Eye (tissue), 1 donor: ENCODE measurements at regions not wholly inside any gene's neighbourhood (a gene's known extent, or its start where the extent isn't known, plus 50 kb on each side); places are given as distances from the start of the nearest gene placed in this dataset.

ENCODE experiments used
- DNase-seq: peaks from one replicate; pipeline ENCODE4 v3.0.0-alpha.2; 2015

DNA sequence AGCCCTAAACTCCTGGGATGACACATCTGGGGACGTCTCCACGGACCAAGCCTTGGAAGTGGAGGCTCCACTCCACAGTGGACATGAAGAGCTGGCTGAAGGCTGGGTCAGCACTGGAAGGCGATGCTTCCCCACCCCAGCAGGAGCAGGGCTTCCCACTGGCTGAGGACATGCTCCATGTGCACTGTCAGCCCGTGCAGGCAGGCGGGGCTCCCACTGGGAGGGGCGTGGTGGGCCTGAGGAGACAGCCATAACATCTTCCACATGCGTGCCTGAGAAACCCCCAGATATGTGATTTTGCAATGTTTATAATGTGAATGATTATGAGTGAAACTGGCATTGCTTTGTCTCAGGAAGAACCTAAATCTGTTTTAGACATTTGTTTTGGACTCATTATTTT is 231.3 kb downstream of the KLF13 start:
- no peak for DNase-seq

DNA sequence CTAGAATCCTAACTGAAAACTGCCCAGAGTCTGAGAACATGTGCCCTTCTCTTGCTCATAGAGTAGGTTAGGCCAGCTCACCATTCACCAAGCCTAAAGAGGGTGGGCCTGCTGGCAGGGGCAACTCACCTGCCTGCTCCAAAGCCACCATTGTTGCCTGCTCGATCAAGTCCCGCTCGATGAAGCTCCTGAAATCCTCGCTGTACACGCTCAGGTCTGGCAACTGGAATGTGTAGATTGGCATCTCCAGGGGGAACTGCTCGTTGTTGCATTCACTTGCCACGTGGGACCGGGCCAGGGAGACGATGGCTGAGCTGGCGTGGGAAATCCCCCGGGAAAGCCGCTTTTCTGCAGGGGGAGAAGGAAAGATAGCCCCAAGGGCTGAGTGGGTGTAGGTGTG is 232.2 kb downstream of the KLF13 start:
- DNase-seq, result no peak

DNA sequence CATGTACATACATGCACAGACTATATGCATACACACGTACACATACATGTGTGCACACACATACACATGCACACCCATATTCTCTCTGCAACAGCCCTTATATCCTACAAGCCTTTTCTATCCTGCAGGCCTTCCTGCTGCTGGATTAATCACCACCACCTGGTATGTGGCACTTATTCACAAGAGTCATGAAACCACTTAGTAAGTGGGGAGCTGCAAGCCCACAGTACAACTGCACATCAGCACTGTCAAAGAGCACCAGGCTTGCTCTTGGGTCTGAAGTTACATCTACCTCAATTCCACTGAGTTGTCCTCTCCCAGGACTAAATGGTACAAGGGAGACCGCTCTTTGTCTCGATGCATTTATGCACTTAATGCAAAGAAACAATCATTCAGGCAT is 233.2 kb downstream of the KLF13 start:
- DNase-seq, result no peak

DNA sequence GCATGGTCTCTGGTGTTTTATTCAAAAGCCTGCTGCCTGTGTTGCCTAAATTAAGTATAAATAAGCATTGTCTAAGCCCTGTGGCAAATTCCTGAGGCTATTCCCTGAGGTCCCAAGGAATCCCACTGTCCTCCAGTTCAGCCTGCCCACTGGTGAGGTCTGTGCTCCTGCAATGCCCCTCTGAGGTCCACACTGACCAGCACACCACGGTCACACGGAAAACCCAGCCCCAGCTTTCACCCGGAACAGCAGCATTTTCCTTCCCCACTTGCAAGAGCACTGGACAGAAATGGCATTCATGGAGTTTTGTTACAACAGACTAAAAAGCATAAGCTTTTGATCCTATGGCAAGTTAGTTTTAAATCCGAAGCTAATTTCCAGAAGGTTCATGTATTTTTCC is 234.0 kb downstream of the KLF13 start:
- no peak for DNase-seq

DNA sequence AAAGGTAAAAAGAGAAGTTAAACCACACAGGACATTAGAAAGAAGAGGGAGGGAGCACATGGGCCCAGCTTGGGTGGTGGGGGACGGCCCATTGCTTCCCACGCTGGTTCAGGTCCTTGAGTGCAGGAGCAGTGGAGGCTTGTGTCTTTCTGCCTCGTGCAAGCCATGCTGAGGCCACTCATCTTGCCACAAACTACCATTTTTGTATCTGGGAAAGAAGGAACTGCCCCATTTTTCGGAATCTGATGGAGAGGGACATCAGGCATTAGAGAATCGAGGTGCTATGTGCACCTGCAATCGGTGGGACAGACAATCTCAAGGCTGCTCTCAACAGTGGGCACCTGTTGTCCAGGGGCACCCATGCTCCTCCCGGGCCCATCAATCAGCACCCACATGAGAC is 234.5 kb downstream of the KLF13 start:
- DNase-seq, result no peak

DNA sequence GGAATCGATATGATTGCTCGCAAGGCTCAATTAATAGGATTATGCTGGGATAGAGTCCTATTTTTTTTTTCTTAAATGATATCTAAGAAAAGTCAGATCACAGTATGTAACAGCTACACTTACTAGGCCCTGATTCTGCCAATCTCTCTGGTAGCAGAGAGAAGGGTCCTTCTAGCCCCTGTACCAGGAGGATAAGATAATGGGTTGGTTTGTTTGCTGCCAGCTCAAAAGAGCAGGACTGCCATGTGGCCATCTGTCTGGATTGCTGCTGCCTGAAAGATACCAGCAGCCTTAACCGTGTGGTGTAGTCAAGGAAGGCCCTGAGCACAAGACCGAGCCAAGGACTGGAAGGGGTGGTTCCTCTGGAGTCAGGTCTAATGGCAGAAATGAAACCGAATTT is 236.4 kb downstream of the KLF13 start:
- no peak for DNase-seq

DNA sequence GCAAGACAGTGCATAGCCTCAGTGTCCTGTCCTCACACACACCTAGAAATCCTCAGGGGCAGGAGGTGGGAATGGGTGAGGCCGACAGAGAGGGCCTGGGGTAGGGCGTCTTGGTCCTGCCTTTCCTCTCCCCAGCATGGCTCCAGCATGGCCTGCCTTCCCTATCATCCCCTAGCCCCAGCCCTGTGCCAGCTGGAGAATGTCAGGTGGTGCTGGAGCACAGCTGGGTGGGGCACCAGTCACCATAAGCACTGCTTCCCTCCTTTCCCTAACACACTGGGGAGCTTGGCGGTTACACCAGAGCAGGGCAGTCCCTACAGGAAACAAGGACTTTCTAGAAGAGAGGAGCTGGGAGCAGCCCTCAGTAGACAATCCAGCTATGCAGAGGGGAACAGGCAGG is 236.8 kb downstream of the KLF13 start:
- DNase-seq, result no peak

DNA sequence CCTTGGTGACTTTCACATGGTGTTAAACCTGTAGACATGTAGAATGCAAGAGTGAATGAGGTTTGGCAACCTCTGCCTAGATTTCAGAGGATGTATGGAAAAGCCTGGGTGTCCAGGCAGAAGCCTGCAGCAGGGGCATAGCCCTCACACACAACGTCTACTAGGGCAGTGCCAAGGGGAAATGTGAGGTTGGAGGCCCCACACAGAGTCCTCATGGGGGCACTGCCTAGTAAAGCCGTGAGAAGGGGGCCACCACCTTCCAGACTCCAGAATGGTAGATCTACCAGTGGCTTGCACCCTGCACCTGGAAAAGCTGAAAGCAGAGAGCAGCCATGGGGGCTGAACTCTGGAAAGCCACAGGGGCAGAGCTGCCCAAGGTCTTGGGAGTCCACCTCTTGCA is 241.2 kb downstream of the KLF13 start:
- DNase-seq, result no peak

DNA sequence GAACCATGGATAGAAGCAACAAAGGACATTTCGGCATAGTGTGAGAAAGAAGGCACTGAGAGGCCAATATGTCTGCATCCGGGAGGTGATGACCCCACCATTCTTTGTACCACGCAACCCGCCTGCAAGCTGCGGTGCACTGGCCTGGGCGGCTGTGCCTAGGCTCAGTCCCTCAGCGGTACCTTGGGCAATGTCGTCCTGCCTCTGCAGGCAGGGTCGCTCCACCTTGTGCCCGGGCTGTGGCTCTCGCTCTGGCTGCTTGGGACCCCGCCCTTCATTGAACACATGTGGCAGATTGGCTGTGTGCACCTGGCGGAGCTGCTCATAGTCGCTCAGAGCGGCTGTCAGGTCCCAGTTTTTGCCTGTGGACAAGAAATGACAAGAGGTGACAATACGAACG is 243.2 kb downstream of the KLF13 start:
- DNase-seq, result no peak

DNA sequence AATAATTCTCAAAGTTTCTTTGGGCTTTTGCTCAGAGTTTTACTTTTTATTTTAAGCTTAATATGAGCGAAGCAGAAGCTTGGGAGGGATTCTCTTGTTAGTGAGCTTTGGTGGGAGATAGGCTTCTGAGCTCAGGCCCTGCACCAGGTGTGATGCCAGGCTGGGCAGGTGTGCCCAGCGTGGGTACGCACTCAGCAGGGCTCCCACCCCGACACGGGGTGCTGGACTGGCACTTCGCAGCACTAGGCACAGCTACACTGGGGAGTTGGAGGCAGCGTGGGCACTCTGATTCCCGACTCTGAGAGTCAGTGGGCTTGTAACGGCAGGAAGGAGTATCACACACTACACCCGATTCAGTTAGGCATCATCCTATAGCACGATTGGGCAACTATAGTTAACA is 244.0 kb downstream of the KLF13 start:
- no peak for DNase-seq

DNA sequence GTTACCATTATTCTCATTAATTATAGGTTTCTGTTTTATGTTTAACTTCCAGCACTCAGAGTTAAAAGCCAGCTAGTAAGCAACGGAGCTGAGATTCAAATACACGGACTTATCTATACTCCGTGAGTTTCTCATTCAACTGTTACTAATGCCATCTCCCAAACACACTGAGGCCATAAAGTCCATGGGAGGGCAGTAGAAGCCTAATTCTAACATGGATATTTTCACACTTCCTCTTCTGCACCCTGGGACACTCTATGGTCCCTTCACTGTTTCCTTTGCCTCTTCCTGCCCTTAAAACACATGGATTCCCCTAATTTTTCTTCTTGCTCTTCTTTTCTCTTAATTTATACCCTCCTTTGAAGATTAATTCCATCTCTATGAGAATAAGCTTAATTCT is 245.0 kb downstream of the KLF13 start:
- no peak for DNase-seq

DNA sequence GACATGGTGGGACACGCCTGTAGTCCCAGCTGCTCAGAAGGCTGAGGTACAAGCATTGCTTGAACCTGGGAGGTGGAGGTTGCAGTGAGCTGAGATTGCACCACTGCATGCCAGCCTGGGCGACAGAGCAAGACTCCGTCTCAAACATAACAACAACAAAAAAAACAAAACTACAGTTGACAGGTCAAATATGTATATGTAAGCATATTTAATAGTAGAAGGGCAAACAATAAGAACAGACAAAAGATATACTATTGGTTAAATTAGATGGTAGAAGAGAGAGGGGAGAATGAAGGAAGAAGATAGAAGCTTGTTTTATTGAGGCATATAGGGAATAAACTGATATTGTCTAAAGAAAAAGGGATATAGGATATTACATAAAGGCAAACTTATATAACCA is 247.1 kb downstream of the KLF13 start:
- no peak for DNase-seq

DNA sequence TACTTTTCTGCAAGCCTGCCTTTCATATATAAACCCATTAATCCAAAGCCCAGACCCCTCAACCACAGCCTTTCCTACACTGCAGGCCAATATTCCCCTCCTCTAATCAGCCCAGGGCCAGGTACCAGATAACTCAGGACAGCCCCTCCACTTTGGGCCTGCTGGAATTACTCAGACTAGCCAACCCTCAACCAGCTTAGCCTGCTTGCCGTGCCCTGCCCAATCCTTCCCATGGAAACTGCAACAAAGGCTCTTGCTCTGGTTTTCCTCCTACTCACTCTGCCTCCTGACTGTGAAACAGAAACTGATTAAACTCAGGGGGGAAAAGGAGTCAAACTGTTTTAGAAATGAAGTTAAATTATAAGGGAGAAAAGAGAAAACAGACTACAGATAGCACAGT is 248.1 kb downstream of the KLF13 start:
- no peak for DNase-seq

DNA sequence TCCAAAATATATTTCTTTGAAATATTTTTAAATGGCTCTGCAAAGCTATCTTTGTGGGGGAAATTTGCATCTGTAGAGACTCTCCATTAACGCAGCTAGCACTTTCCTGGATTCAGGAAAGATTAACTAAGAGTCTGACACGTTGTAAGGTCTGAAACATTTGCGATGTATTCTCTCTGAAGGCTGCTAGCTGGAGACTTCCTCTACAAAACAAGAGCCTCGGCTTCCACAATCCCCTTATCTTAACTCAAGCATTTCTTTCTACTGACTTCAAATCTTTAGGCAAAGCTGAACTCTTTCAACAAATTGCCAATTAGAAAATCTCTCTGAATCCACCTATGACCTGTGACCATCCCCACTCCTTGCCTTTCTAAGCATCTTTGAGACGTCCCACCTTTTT is 250.5 kb downstream of the KLF13 start:
- DNase-seq, result no peak

DNA sequence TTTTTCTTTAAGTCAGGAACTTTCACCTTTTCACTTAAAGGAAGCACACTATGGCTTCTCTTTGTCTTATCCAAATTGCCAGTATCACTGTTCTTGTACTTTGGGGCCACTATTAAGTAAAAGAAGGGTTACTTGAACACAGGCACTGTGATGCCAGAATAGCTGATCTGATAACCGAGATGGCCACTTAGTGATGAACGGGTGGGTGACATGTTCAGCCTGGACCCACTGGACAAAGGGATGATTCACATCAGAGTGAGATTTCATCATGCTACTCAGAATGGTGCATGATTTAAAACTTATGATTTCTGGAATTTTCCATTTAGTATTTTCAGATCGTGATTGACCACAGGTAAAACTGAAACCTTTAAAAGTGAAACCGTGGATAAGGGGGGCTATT is 252.6 kb downstream of the KLF13 start:
- DNase-seq, result no peak

DNA sequence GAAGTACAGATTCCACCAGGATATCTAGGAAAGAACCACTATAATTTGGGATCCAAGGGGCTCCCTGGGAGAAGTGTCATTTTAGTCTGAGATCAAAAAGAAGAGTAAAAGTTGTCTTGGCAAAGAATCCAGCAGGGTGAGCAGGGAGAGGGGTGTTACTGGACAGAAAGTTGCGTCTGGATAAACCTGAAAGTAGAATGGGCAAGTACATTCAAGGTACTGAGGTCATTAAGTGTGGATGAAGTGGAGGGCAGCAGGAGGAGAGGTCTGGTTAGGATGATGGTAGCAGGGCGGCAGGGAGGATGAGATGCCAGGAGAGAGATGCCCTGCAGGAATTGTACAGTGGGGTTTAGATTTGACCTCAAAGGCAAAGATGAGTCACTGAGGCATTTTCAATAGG is 253.3 kb downstream of the KLF13 start:
- no peak for DNase-seq

DNA sequence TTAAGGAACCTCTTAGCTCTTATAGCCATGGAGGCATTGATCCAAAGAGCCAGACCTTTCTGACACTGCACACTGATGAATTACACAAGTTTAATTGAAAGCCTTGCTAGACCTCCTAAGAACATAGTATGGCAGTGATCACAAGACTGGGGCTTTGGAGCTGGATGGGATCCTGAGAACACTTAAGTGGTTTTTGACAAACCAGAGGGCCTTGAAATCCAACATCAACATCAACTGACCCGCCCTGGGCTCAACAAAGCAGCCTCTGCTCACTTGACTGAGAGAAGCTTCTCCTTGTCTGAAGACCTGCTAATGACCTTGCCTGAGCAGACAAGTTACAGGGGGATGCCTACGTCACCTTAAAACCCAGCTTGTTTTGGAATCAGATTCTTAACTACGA is 257.6 kb downstream of the KLF13 start:
- DNase-seq, result no peak

DNA sequence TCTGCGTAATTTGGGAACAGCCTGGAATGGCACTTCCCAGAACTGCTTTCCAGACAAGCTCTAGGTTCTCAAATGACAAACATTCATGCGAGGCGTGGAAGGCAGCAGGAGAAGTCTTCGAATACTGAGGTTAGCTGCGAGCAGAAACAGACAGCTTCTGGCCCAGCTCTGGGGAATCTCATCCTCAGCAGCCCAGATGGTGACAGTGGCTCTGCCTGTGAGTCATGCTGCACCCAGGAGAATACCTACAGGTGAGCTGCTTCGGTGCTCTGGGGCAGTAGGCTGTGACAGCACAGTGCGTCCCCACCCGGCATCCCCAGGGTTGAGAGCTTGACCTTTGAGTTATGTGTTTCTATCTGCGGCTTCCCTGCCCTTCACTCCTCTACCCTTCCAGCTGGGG is 258.6 kb downstream of the KLF13 start:
- no peak for DNase-seq

DNA sequence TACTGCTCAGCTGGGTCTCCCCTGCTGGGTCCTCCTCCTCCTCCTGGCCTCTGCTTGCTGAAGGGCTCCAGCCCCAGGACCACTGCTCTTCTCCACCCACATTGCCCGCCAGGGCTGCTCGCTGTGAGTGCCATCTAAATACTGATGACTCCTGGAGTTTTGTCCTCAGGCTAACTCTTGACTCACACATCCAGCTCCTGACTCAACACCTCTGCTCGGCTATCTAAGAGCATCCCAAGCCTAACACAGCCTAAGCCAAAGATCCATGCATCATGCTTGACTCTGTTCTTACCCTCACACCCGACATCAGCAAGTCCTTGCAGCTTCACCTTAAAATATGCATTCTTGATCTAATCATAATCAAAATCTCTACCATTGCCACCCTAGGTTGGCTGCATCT is 260.2 kb downstream of the KLF13 start:
- no peak for DNase-seq

DNA sequence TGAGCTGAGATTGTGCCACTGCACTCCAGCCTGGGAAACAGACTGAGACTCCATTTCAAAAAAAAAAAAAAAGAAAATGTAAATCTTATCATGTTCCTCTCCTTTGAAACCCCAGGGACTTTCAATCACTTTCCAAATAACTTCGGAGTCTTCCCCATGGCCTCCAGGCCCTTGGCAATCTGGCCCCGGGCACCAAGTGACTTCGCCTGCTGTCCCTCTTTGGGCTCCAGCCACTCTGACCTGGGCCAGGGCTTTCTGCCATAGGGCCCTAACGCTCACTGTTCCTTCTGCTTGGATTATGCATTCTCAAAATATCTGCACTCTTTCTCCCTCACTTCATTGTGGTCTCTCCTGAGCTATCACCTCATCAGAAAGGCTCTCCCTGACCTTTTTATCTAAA is 260.9 kb downstream of the KLF13 start:
- no peak for DNase-seq

DNA sequence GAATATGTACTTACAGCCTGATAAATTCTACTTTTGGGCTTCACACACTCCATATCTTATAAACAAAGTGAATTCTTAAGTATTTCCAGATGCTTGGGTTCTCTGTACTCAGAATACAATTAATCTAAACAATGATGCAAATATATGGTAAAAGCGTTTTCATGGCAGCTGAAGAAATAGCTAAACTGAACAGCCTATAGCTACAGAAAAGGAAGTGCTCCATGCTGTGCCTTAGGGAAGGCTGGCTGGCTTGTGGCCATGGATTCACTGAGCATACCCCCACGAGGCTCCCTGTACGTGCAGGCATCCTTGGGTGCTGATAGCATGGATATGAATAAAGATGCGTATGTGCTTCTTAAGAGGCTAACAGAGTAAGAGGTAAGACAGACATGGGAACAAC is 264.0 kb downstream of the KLF13 start:
- DNase-seq, result peak; percentile 20

DNA sequence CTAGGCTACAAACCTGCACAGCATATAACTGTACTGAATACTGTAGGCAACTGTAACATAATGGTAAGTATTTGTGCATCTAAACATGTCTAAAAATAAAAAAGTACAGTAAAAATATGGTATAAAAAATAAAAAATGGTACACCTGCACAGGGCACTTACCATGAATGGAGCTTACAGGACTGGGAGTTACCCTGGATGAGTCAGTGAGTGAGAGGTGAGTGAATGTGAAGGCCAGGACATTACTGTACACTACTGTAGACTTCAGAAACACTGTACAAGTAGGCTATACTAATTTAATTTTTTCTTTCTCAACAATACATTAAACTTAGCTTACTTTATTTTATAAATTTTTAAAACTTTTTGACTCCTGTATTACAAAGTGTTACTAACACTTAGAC is 265.3 kb downstream of the KLF13 start:
- DNase-seq, result no peak

DNA sequence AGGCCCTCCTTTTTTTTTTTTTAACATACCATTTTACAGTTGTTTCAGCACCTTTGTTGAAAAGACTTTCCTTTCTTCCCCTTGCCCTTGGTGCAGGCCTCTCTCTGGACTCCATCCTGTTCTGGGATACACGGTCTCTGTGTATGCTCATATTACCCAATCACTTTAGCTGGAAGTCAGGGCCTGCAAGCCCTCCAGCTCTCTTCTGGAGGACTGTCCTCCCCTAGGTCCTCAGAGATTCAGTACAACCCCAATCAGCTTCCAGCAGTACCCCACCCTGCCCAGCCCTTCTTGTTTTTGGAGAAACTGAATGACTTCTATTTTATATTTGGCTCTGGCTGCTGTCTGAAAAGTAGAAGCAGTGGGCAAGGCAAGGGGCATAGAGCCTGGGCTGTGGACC is 270.8 kb downstream of the KLF13 start:
- DNase-seq, result no peak

DNA sequence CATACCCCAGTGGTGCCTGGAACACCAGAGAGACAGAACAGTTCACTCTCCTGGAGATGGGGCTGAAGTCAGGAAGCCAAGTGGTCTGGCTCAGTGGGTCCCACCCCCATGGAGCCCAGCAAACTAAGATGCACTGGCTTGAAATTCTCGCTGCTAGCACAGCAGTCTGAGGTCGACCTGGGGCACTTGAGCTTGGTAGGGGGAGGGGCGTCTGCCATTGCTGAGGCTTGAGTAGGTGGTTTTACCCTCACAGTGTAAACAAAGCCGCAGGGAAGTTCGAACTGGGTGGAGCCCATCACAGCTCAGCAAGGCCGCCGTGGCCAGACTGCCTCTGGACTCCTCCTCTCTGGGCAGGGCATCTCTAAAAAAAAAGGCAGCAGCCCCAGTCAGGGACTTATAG is 272.0 kb downstream of the KLF13 start:
- no peak for DNase-seq

DNA sequence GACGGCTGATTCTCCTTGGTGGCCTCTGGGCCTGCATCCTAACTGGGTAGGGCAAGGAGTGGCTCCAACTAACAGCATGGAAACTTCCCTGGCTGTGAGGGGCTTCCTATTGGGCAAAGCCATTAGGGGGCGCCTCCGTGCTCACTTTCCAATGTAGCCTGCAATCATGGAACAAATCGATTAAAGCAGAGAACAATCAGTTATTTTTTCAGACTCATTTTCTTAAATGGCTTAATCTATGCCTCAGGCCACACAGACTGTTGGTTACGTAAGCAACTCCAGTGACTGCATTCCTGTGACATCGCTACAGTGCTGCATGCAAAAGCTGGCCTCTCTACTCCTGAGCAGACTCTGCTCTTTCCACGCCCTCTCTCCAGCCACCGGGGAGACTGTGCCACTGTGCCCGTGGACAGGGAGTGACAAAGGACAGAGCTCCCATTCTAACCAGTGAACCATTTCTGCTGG is 278.9 kb downstream of the KLF13 start:
- peak; percentile 52 for DNase-seq

DNA sequence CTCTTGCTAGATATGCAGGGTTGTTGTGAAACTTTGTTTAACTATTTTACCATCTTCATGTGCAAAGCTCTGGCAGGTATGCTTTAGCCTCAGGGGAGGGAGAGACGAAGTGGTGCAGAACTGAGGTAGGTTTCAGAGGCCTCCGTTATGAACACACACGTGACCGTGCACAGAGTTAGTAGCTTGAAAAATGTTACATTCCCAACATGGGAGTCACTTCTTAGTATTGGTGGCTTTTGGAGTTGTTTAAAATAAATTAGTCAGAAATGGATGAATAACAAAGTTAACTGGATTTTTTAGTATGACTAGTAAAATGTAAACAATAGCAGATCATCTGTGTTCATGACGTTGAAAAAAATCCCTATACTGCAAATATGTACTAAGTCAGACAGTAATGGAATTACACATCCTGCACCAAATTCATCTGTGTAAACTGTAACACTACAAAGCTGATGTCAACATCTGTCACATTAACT is 279.6 kb downstream of the KLF13 start:
- DNase-seq, result no peak
